DND-41 (cell line): ENCODE measurements at regions not wholly inside any gene's neighbourhood (a gene's known extent, or its start where the extent isn't known, plus 50 kb on each side); places are given as distances from the start of the nearest gene placed in this dataset.
"Not testable (repeated sequence)": the region's sequence is repeated elsewhere in the genome, so short reads cannot be mapped to it uniquely, and the experiment has no call there.

Experiments
- ATAC-seq: fragments of 200-7000 bp; cut with Tn5 transposase; 3 replicates; pipeline ENCODE4 v1.9.1; 2021; ENCODE audit warnings: low read depth; ENCODE audit not compliant: insufficient read depth
- DNase-seq: peaks from one replicate; pipeline ENCODE4 v3.0.0-alpha.2; 2020
- H2AFZ ChIP-seq: 2 replicates; pipeline ENCODE4 v1.6.0; 2012; ENCODE audit warnings: low read depth, low read length
- H3K27ac ChIP-seq: 2 replicates; pipeline ENCODE4 v1.5.1; 2012; ENCODE audit warnings: low read length, inconsistent platforms
- H3K27me3 ChIP-seq: fragments of 200-600 bp; sonication (generic); 2 replicates; pipeline ENCODE4 v1.6.0; 2012; ENCODE audit warnings: low read length, mild to moderate bottlenecking, inconsistent platforms; ENCODE audit not compliant: insufficient read depth, poor library complexity
- H3K36me3 ChIP-seq: 2 replicates; pipeline ENCODE4 v1.5.1; 2012; ENCODE audit warnings: low read length, inconsistent platforms; ENCODE audit not compliant: insufficient read depth
- H3K4me1 ChIP-seq: 2 replicates; pipeline ENCODE4 v1.5.1; 2012; ENCODE audit warnings: mild to moderate bottlenecking, low read length; ENCODE audit not compliant: insufficient read depth
- H3K4me2 ChIP-seq: 2 replicates; pipeline ENCODE4 v1.6.0; 2012; ENCODE audit warnings: mild to moderate bottlenecking, moderate library complexity, low read length, inconsistent platforms; ENCODE audit not compliant: insufficient read depth
- H3K4me3 ChIP-seq, 2 experiments: fragments of 200-600 bp in 1 of 2; shearing (Covaris generic) in 1 of 2; 2 replicates each; pipeline ENCODE4 v1.5.1; 2012 to 2016; ENCODE audit warnings: inconsistent platforms in 2 of 2, low read length in 2 of 2, mild to moderate bottlenecking in 2 of 2, low read depth in 1 of 2, moderate library complexity in 1 of 2
- H3K79me2 ChIP-seq: 2 replicates; pipeline ENCODE4 v1.6.0; 2012; ENCODE audit warnings: low read length, inconsistent platforms; ENCODE audit not compliant: insufficient read depth
- H3K9ac ChIP-seq: 2 replicates; pipeline ENCODE4 v1.6.0; 2012; ENCODE audit warnings: low read depth, mild to moderate bottlenecking, inconsistent platforms, low read length, moderate library complexity
- H3K9me3 ChIP-seq: 2 replicates; pipeline ENCODE4 v1.5.1; 2012; ENCODE audit warnings: low read length, moderate library complexity, mild to moderate bottlenecking, inconsistent platforms; ENCODE audit not compliant: insufficient read depth, severe bottlenecking
- H4K20me1 ChIP-seq: 2 replicates; pipeline ENCODE4 v1.6.0; 2012; ENCODE audit warnings: low read length; ENCODE audit not compliant: insufficient read depth
- EZH2 ChIP-seq: IDR thresholded peaks from 3 replicates; pipeline ENCODE4 v1.6.1; 2012; ENCODE audit warnings: borderline replicate concordance, low read depth, mild to moderate bottlenecking, moderate library complexity, low read length, inconsistent platforms; ENCODE audit not compliant: severe bottlenecking
- TF ChIP-seq, protein P1 (sequence below): IDR thresholded peaks from 2 replicates; pipeline ENCODE4 v1.5.1; 2012; ENCODE audit warnings: borderline replicate concordance, low read length, moderate library complexity, mild to moderate bottlenecking; ENCODE audit not compliant: poor library complexity, severe bottlenecking; ENCODE audit errors: extremely low read depth

DNA sequence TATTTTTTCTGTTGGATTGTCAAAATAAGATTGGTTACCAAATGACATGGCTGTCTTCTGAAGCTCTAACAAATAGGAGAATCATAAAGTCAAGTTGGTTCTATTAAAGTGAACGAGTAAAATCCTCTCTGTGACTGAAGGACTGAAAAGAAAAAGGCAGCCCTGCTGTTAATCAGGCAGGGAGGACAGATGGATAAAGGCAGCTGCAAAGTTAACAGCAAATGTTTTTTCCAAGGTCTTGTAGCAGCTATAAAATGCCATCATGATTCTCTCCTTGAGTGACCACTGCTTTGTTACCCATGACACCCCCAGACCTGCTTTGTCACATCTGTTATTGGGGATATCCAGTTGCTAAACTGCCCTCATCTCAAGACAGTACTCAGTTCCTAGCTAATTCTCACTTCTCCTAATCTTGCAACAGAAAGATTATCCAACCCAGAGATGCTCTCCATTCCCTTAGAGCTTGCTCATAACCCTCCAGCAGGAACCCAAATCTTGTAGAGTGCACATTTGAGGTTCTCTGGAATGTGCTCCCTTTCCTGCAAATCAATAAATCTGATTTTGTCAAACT is 89.7 kb upstream of the PARP8 start:
- no peak overlapping the region for H3K4me3 ChIP-seq
- H3K4me1 ChIP-seq: peaks cover 26% of the 10 kb centered on the region
- no peak for ATAC-seq
- H3K9ac ChIP-seq: no peak overlapping the region
- no peak for TF ChIP-seq EZH2
- TF ChIP-seq, protein P1, sequence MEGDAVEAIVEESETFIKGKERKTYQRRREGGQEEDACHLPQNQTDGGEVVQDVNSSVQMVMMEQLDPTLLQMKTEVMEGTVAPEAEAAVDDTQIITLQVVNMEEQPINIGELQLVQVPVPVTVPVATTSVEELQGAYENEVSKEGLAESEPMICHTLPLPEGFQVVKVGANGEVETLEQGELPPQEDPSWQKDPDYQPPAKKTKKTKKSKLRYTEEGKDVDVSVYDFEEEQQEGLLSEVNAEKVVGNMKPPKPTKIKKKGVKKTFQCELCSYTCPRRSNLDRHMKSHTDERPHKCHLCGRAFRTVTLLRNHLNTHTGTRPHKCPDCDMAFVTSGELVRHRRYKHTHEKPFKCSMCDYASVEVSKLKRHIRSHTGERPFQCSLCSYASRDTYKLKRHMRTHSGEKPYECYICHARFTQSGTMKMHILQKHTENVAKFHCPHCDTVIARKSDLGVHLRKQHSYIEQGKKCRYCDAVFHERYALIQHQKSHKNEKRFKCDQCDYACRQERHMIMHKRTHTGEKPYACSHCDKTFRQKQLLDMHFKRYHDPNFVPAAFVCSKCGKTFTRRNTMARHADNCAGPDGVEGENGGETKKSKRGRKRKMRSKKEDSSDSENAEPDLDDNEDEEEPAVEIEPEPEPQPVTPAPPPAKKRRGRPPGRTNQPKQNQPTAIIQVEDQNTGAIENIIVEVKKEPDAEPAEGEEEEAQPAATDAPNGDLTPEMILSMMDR: no peak
- DNase-seq: no peak
- no peaks in the 10 kb centered on the region for H3K36me3 ChIP-seq
- H3K9me3 ChIP-seq: no peaks in the 10 kb centered on the region
- no peak overlapping the region for H3K27ac ChIP-seq
- H3K79me2 ChIP-seq: no peaks in the 10 kb centered on the region
- no peaks in the 10 kb centered on the region for H4K20me1 ChIP-seq
- H3K27me3 ChIP-seq: no peaks in the 10 kb centered on the region
- no peak overlapping the region for H3K4me2 ChIP-seq
- H2AFZ ChIP-seq: peak overlapping the region; percentile 45; the same call in 1 of the 2 replicates

DNA sequence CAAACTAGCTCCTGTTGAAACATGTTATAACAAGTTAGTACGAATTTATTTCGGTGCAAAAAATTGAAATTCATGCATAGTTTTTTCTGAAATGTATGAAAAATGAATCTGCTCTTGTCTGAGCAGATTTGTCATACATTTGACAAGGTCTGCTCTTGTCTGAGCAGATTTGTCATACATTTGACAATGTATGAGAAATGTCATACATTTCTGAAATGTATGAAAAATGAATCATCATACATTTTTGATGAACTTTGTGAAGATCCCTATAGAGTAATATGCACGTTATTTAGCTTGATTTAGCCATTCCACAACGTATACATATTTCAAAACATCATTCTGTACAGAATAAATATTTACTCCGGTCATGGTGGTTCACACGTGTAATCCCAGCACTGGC is 85.9 kb upstream of the PARP8 start:
- peaks cover 9% of the 10 kb centered on the region; the same call in 1 of the 2 replicates for H3K4me1 ChIP-seq
- DNase-seq: no peak
- H2AFZ ChIP-seq: no peak overlapping the region
- H3K4me3 ChIP-seq: no peak overlapping the region
- H3K36me3 ChIP-seq: no peaks in the 10 kb centered on the region
- H3K9me3 ChIP-seq: no peaks in the 10 kb centered on the region
- no peak overlapping the region for H3K4me2 ChIP-seq
- no peak overlapping the region for H3K27ac ChIP-seq
- no peaks in the 10 kb centered on the region for H3K79me2 ChIP-seq
- no peaks in the 10 kb centered on the region for H4K20me1 ChIP-seq
- H3K9ac ChIP-seq: no peak overlapping the region
- TF ChIP-seq EZH2: no peak
- TF ChIP-seq, protein P1: no peak
- ATAC-seq: no peak
- no peaks in the 10 kb centered on the region for H3K27me3 ChIP-seq

DNA sequence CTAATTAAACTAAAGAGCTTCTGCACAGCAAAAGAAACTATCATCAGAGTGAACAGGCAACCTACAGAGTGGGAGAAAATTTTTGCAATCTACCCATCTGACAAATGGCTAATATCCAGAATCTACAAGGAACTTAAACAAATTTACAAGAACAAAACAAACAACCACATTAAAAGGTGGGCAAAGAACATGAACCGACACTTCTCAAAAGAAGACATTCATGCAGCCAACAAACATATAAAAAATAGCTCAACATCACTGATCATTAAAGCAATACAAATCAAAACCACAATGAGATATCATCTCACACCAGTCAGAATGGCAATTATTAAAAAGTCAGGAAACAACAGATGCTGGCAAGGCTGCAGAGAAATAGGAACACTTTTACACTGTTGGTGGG is 84.6 kb upstream of the PARP8 start:
- not testable (repeated sequence) for H3K4me1 ChIP-seq, DNase-seq, H3K4me3 ChIP-seq, H4K20me1 ChIP-seq, H3K9ac ChIP-seq, ATAC-seq, H3K36me3 ChIP-seq, H3K27me3 ChIP-seq, H2AFZ ChIP-seq, H3K4me2 ChIP-seq, H3K9me3 ChIP-seq, H3K27ac ChIP-seq, H3K79me2 ChIP-seq

DNA sequence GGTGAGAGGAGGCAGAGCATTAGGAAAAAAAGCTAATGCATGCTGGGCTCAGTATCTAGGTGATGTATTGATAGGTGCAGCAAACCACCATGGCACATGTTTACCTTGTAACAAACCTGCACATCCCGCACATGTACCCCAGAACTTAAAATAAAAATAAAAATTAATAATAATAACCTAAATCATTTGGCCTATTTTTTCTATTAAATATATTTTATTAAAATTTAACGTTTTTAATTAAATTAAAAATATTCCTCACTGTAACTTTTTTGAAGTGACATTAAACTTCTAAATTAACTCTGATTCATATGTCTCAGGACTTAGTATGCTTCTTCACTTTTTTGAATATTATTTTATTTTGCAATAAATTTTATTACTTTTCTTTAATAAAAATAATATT is 83.7 kb upstream of the PARP8 start:
- Histone ChIP-seq H3K9ac (no peak overlapping the region), H2AFZ (no peak overlapping the region), H3K9me3 (no peaks in the 10 kb centered on the region), H3K36me3 (no peaks in the 10 kb centered on the region), H3K4me1 (0 out of 2 replicates have a peak, but pooled peaks cover 3% of the 10 kb centered on the region), H4K20me1 (no peaks in the 10 kb centered on the region), H3K27me3 (no peaks in the 10 kb centered on the region), H3K4me2 (no peak overlapping the region), H3K79me2 (no peaks in the 10 kb centered on the region), H3K27ac (no peak overlapping the region), H3K4me3 (no peak overlapping the region)
- ATAC-seq: no peak
- no peak for DNase-seq
- TF ChIP-seq EZH2: no peak
